ENCODE measurements at regions not wholly inside any gene's neighbourhood (a gene's known extent, or its start where the extent isn't known, plus 50 kb on each side); places are given as distances from the start of the nearest gene placed in this dataset.

DNA sequence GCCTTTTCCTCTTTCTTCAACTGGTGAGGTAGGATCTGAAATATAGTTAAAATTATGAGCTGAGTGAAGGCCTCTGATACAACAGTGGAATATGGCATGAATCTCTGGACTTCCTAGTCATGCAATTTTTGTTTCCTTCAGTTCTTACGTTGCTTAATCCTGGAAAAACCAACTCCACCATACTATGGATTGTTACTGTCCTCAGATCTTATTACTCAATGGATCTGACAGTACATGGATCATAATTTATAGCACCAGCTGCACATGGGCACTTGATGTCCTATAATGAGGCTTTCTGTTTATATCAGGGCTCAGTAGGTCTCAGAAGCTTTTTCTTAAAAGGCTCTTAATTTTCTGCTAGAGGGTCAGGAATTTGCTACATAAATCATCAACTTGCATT, 1341.0 kb upstream of the EYS start:
- TF ChIP-seq TARDBP (IDR thresholded peaks at IDR 0.05) (no peak), HDGF (IDR thresholded peaks at IDR 0.05; ENCODE audit: borderline replicate concordance) (no peak), BHLHE40 (IDR thresholded peaks at IDR 0.05; ENCODE audit: borderline replicate concordance) (no peak), SUZ12 (IDR thresholded peaks at IDR 0.05) (no peak)
